ENCODE measurements at regions not wholly inside any gene's neighbourhood (a gene's known extent, or its start where the extent isn't known, plus 50 kb on each side); places are given as distances from the start of the nearest gene placed in this dataset.

DNA sequence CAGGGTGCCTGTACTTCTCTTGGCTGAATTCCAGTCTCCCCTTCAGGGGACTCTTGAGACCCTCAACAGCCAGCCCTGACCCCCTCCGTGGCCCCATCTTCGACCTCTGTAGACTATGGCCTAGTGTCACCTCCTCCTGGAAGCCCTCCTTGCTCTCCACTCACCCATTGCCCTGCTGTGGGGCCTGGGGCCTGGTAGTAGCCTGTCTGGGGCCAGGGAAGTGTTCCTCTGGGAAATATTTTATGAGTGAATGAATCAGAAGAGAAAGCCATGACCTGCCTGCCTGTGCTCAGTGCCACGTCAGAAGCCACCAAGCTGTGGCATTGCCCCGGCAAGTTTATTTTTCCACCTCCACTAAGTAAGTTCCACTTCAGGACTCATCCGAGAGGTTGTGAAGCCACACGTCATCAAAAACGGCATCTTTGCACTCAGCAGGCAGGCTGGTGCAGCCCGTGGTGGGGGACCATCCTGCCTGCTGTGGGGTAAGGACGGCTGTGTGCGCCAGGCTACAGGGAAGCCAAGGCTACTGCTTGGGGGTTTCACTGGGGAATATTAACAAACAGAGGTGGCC is 59.6 kb upstream of the PPARA start:
- no peak for DNase-seq (ENCODE audit: low read depth)

- DNase-seq (ENCODE audit: low read depth), result no peak
These were observed 58.9 kb upstream of the PPARA start for GRCh38 chr22:46091277-46091977.

DNA sequence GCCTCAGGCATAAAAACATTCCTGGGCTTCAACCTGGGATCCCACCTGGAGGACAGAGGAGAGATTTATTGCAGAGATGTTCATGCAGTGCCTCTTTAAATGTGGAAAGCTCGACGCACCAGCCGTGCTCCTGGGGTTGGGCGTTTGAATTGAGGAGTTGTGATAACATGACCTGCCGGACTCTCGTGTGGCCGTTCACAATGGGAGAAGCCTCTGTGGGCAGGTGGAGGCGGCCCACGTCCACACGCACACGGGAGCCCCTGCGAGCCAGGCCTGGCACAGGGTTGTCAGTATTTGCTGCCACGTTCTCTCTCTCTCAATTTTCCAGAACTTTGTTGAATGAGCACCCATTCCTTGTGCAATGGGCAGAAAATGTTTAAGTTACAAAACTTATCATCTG is 58.3 kb upstream of the PPARA start:
- no peak for DNase-seq (ENCODE audit: low read depth)

DNA sequence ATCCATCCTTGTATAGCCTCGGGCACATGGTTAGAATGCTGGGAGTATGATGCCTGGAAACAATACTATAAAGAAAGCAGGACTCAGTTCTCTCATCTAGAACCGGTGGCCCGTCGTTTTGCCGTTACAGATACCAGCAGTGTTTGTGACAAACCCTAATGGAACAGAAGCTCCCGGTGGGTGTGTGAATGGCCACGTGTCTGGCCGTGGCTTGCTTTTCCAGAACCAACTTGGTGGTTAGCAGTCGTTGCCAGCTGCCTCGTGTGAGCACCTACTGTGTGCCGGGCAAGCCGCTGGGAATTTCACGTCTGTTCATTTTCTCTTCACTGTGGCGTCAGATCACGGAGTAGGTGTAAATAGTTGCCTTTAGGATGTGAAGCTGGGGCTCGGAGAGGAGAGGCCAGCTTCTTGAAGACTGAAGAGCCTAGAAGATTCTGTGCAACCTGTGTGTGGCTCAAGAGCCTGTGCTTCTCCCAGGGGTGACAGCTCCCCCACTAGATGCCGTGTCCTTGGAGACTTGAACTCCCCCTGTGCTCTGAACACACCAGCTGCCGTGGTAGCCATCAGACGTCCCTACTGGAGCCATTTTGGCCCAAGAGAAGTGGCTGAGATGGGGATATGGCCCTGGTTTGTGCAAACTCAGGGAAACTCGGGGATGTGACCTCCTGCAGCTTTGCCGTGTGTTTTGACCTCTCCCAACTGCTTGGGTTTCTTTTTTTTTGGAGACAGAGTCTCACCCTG is 57.5 kb upstream of the PPARA start:
- no peak for DNase-seq (ENCODE audit: low read depth)

- DNase-seq (ENCODE audit: low read depth), result no peak
These were observed 56.5 kb upstream of the PPARA start for GRCh38 chr22:46093796-46094195.

- no peak for DNase-seq (ENCODE audit: low read depth)
These were observed 55.6 kb upstream of the PPARA start for GRCh38 chr22:46094676-46095075.

DNA sequence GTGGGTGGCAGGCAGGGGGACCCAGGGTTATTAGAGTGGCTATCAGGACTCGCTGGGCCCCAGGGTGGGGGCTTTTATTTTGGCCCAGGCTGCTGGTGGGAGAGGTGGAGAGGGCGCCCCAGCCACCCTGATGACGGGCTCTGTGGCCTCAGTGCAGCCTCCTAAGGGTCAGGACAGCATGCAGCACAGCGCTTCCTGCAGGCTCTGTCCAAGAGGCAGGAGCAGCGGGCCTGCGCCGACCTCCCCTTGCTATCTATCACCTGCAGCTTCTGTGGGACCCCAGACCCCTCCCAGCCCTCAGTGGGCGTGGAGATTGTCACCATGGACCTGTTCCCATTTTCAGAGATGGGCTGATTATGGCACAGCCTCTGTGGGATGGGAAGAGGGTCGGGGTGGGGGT is 54.3 kb upstream of the PPARA start:
- DNase-seq (ENCODE audit: low read depth), result no peak

DNA sequence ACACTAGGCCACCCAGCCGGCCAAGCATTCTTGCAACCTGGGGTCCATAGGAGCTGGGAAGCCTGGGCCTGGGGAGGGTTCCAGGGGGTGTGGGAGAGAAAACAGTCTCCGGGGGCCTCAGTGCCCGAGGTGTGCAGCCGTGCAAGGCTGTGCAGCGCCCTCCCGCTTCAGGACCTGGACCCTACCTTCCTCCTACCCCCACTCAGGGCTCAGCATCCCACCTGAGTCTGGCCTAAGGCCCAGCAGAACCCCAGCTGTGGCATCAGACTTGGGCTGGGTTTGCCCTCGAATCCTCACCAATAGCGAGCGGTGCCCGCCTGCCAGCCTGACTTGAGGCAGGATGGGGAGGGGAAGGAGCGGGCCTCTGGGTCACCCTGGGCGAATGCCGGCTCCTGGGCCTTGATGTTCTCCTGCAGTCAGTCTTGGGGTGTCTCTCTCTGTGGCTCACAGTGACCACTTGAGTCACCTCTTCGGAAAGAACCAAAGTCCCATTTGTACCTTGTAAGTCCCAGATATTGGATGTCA is 53.6 kb upstream of the PPARA start:
- no peak for DNase-seq (ENCODE audit: low read depth)

GRCh38 chr22:46097268-46097900 is 52.9 kb upstream of the PPARA start:
- no peak for DNase-seq (ENCODE audit: low read depth)

DNA sequence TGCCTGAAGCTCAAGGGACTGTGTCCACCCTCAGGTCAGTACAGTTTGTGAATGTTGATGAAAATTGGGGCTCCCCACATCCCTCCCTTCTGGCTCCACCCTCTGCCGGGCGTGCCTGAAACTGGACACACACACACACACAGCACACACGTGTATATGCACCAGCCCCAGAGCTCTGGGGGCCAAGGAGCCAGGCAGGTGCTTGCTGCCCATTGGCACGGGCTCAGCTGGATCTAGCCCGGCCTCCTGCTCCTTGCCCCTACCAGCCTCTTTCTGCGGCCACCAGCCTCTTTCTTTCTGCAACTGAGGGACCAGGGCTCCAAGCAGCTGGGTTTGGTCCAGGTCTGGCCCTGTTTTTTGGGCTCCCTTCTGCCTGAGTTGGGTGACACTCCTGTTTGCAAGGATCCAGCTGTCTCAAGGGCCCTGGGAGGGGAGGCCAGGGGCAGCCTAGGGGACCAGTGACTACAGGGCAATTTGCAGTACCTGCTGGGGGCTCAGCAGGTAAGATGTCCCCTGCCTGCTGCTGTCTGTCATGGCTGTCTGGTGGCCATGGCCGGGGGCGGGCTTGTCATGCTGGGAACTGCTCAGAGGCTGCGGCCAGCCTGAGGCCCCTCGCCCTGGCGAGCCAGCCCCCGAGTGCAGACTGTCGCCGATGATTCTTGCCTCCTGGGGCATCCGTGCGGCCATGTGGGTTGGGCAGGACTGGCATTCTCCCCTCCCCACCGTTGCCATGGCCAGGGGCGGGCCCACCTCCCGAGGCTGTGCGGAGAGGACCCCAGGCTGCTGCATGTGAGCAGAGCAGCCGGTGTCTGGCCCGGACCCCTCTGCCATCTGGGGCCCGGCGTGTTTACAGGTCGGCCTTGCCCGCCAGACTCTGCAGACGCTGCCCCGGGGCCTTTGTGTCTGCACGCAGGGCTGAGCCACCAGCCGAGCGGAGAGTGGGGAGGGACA is 51.5 kb upstream of the PPARA start:
- no peak for DNase-seq (ENCODE audit: low read depth)

- DNase-seq (ENCODE audit: low read depth), result no peak
These were observed 50.6 kb upstream of the PPARA start for GRCh38 chr22:46099740-46100139.

DNA sequence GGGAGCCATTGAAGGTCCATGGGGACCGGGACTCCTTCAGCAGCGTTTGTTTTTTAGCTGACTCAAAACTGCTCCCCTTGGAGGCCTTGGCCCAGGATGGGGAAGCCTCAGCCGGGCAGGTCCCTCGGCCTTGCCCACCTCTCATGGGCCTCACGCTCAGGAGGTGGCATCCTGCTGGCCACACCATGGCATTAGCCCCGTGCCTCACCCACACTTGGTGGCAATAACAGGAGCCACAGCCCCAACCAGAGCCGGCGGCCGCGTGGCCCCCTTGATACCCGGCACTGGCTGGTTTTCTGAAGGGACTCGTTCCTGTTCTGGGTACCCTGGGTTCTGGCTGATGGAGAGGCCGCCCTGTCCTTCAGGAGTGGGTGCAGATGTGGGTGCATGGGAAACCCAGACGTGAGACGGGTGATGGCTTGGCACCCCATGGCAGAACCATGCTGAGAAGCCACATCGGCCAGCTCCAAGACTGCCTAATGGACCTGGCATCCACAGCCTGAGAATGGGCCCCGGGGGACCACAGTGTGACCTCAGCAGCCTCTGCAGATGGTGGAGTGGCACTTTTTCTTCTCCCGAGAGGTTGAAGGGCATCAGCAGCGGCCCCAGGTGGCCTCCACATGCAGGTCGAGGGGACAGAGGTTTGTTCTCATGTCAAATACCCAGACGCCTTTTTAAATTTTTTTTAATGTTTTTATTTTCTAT is 49.8 kb upstream of the PPARA start:
- no peak for DNase-seq (ENCODE audit: low read depth)

Measured in fibroblast of the conjunctiva (primary cell).